Peyer's patch (tissue), 4 donors: ENCODE measurements at regions not wholly inside any gene's neighbourhood (a gene's known extent, or its start where the extent isn't known, plus 50 kb on each side); places are given as distances from the start of the nearest gene placed in this dataset.

Experiments used
- POLR2A ChIP-seq, 2 donors: fragments of 450-650 bp; IDR thresholded peaks; one replicate each; pipeline ENCODE4 v1.5.1; 2017; ENCODE audit warnings: antibody characterized with exemption in 2 of 2, mild to moderate bottlenecking in 2 of 2, moderate library complexity in 2 of 2
- TF ChIP-seq, protein P1 (sequence below), 6 experiments: fragments of 450-650 bp in 4 of 6; fragments of 200-600 bp in 2 of 6; sonication (generic) in 1 of 6; IDR thresholded peaks; one replicate each; pipeline ENCODE4 v1.5.1; 2017 to 2019; ENCODE audit warnings: antibody characterized with exemption in 6 of 6, mild to moderate bottlenecking in 3 of 6, moderate library complexity in 1 of 6

DNA sequence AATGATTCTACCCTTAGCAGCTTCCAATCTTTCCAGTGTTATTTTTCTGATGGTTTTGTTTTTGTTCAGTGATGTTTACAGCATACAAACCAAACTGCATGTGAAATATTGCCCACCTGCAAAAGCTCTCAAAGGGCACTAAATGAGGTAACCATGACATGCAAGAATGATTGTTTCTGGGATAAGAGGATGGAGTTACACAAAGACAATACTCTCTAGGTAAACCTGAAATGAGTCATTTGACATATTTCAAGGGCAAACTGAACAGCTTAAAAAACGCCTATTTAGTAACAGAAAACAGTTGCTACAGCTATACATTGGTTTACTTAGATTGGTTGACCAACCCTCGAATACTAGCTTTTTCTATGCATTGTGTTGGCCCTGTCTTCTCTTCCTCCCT lies 481.7 kb downstream of the ZPLD1 start:
- TF ChIP-seq POLR2A (IDR thresholded peaks at IDR 0.05), result no peak
- TF ChIP-seq, protein P1, sequence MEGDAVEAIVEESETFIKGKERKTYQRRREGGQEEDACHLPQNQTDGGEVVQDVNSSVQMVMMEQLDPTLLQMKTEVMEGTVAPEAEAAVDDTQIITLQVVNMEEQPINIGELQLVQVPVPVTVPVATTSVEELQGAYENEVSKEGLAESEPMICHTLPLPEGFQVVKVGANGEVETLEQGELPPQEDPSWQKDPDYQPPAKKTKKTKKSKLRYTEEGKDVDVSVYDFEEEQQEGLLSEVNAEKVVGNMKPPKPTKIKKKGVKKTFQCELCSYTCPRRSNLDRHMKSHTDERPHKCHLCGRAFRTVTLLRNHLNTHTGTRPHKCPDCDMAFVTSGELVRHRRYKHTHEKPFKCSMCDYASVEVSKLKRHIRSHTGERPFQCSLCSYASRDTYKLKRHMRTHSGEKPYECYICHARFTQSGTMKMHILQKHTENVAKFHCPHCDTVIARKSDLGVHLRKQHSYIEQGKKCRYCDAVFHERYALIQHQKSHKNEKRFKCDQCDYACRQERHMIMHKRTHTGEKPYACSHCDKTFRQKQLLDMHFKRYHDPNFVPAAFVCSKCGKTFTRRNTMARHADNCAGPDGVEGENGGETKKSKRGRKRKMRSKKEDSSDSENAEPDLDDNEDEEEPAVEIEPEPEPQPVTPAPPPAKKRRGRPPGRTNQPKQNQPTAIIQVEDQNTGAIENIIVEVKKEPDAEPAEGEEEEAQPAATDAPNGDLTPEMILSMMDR (IDR thresholded peaks at IDR 0.05), result no peak
